Central memory CD8-positive, alpha-beta T cell (primary cell): ENCODE measurements at regions not wholly inside any gene's neighbourhood (a gene's known extent, or its start where the extent isn't known, plus 50 kb on each side); places are given as distances from the start of the nearest gene placed in this dataset.
"Not testable (repeated sequence)": the region's sequence is repeated elsewhere in the genome, so short reads cannot be mapped to it uniquely, and the experiment has no call there.

ENCODE experiments used
- ATAC-seq: fragments of 150-1000 bp; cut with Tn5 transposase; replicated peaks from 2 replicates; pipeline ENCODE4 v1.10.0; 2022; ENCODE audit warnings: mild to moderate bottlenecking, moderate FRiP score, moderate number of reproducible peaks; ENCODE audit not compliant: poor library complexity, severe bottlenecking; ENCODE audit errors: extremely low read depth
- DNase-seq, 2 donors: peaks; one replicate each; pipeline ENCODE4 v3.0.0; 2021; ENCODE audit warnings: low spot score in 2 of 2
- H3K27ac Mint-ChIP-seq: one replicate; pipeline ENCODE4 v1.8.0; 2022; ENCODE audit warnings: low read depth, mild to moderate bottlenecking, moderate library complexity, mixed read lengths
- H3K27me3 Mint-ChIP-seq: one replicate; pipeline ENCODE4 v1.8.0; 2022; ENCODE audit warnings: mixed read lengths
- H3K36me3 Mint-ChIP-seq: one replicate; pipeline ENCODE4 v1.8.0; 2022; ENCODE audit warnings: mild to moderate bottlenecking, moderate library complexity, mixed read lengths; ENCODE audit not compliant: insufficient read depth
- H3K4me1 Mint-ChIP-seq: one replicate; pipeline ENCODE4 v1.8.0; 2022; ENCODE audit warnings: mixed read lengths
- H3K4me3 Mint-ChIP-seq: one replicate; pipeline ENCODE4 v1.8.0; 2022; ENCODE audit warnings: mild to moderate bottlenecking, moderate library complexity, mixed read lengths
- H3K9me3 Mint-ChIP-seq: one replicate; pipeline ENCODE4 v1.8.0; 2022; ENCODE audit warnings: mixed read lengths

- DNase-seq (no peak), ATAC-seq (no peak)
- no peak overlapping the region for H3K4me3 Mint-ChIP-seq
- H3K4me1 Mint-ChIP-seq = no peaks in the 10 kb centered on the region
- no peaks in the 10 kb centered on the region for H3K9me3 Mint-ChIP-seq
- no peak overlapping the region for H3K27ac Mint-ChIP-seq
- H3K36me3 Mint-ChIP-seq = no peaks in the 10 kb centered on the region
- H3K27me3 Mint-ChIP-seq = peaks cover 3% of the 10 kb centered on the region
Observed at GRCh38 chr5:159566832-159567231, 236.5 kb upstream of the IL12B start.

- no peaks in the 10 kb centered on the region for H3K36me3 Mint-ChIP-seq
- H3K27me3 Mint-ChIP-seq = no peaks in the 10 kb centered on the region
- no peak overlapping the region for H3K4me3 Mint-ChIP-seq
- H3K9me3 Mint-ChIP-seq = no peaks in the 10 kb centered on the region
- DNase-seq (no peak), ATAC-seq (no peak)
- H3K4me1 Mint-ChIP-seq = no peaks in the 10 kb centered on the region
- no peak overlapping the region for H3K27ac Mint-ChIP-seq
Observed at GRCh38 chr5:159567461-159567860, 237.2 kb upstream of the IL12B start.

- no peaks in the 10 kb centered on the region for H3K36me3 Mint-ChIP-seq
Observed at GRCh38 chr5:159571501-159572244, 241.4 kb upstream of the IL12B start.

GRCh38 chr5:159576902-159577301 lies 246.6 kb upstream of the IL12B start:
- H3K36me3 Mint-ChIP-seq = no peaks in the 10 kb centered on the region

More at GRCh38 chr5:159571501-159572244, 241.4 kb upstream of the IL12B start:
- DNase-seq (no peak), ATAC-seq (no peak)
- H3K27ac Mint-ChIP-seq = no peak overlapping the region
- H3K4me3 Mint-ChIP-seq = no peak overlapping the region
- no peaks in the 10 kb centered on the region for H3K4me1 Mint-ChIP-seq
- H3K27me3 Mint-ChIP-seq = peaks cover 12% of the 10 kb centered on the region
- H3K9me3 Mint-ChIP-seq = no peaks in the 10 kb centered on the region

GRCh38 chr5:159581502-159582249 lies 251.4 kb upstream of the IL12B start:
- no peak for DNase-seq
- Mint-ChIP-seq H3K36me3 (no peaks in the 10 kb centered on the region), H3K27me3 (peaks cover 16% of the 10 kb centered on the region), H3K27ac (no peak overlapping the region), H3K9me3 (peaks cover 5% of the 10 kb centered on the region), H3K4me3 (no peak overlapping the region), H3K4me1 (no peaks in the 10 kb centered on the region)
- no peak for ATAC-seq

More at GRCh38 chr5:159576902-159577301, 246.6 kb upstream of the IL12B start:
- no peak for DNase-seq
- Mint-ChIP-seq H3K4me1 (no peaks in the 10 kb centered on the region), H3K4me3 (no peak overlapping the region), H3K27me3 (peaks cover 27% of the 10 kb centered on the region), H3K27ac (no peak overlapping the region), H3K9me3 (no peaks in the 10 kb centered on the region)
- no peak for ATAC-seq

GRCh38 chr5:159582756-159583541 lies 252.7 kb upstream of the IL12B start:
- no peak overlapping the region for H3K4me3 Mint-ChIP-seq
- DNase-seq = no peak
- peaks cover 5% of the 10 kb centered on the region for H3K9me3 Mint-ChIP-seq
- H3K4me1 Mint-ChIP-seq = no peaks in the 10 kb centered on the region
- H3K36me3 Mint-ChIP-seq = no peaks in the 10 kb centered on the region
- peaks cover 13% of the 10 kb centered on the region for H3K27me3 Mint-ChIP-seq
- H3K27ac Mint-ChIP-seq = no peak overlapping the region
- ATAC-seq = no peak

GRCh38 chr5:159586921-159587320 lies 256.6 kb upstream of the IL12B start:
- Mint-ChIP-seq H3K4me3 (no peak overlapping the region), H3K27me3 (peaks cover 19% of the 10 kb centered on the region), H3K9me3 (peaks cover 5% of the 10 kb centered on the region), H3K4me1 (no peaks in the 10 kb centered on the region), H3K27ac (no peak overlapping the region), H3K36me3 (no peaks in the 10 kb centered on the region)
- ATAC-seq (no peak), DNase-seq (no peak)

GRCh38 chr5:159588941-159589340 lies 258.7 kb upstream of the IL12B start:
- H3K36me3 Mint-ChIP-seq = no peaks in the 10 kb centered on the region
- no peaks in the 10 kb centered on the region for H3K9me3 Mint-ChIP-seq
- peaks cover 19% of the 10 kb centered on the region for H3K27me3 Mint-ChIP-seq
- no peak overlapping the region for H3K4me3 Mint-ChIP-seq
- H3K27ac Mint-ChIP-seq = no peak overlapping the region
- ATAC-seq = no peak
- no peaks in the 10 kb centered on the region for H3K4me1 Mint-ChIP-seq
- DNase-seq = no peak

GRCh38 chr5:159593518-159594073 lies 263.3 kb upstream of the IL12B start:
- no peak for ATAC-seq
- H3K9me3 Mint-ChIP-seq = peaks cover 14% of the 10 kb centered on the region

GRCh38 chr5:159595561-159595960 lies 265.3 kb upstream of the IL12B start:
- not testable (repeated sequence) for ATAC-seq, H3K27ac Mint-ChIP-seq, DNase-seq, H3K36me3 Mint-ChIP-seq, H3K27me3 Mint-ChIP-seq, H3K4me3 Mint-ChIP-seq, H3K4me1 Mint-ChIP-seq
- H3K9me3 Mint-ChIP-seq = peaks cover 14% of the 10 kb centered on the region

More at GRCh38 chr5:159593518-159594073, 263.3 kb upstream of the IL12B start:
- no peak for DNase-seq
- H3K36me3 Mint-ChIP-seq = no peaks in the 10 kb centered on the region
- no peak overlapping the region for H3K27ac Mint-ChIP-seq
- H3K27me3 Mint-ChIP-seq = peaks cover 8% of the 10 kb centered on the region
- no peak overlapping the region for H3K4me3 Mint-ChIP-seq
- no peaks in the 10 kb centered on the region for H3K4me1 Mint-ChIP-seq

- ATAC-seq = no peak
- H3K27ac Mint-ChIP-seq = no peak overlapping the region
- no peak for DNase-seq
- H3K36me3 Mint-ChIP-seq = peaks cover 1% of the 10 kb centered on the region
- H3K4me1 Mint-ChIP-seq = no peaks in the 10 kb centered on the region
- H3K27me3 Mint-ChIP-seq = no peaks in the 10 kb centered on the region
- no peak overlapping the region for H3K4me3 Mint-ChIP-seq
- peaks cover 16% of the 10 kb centered on the region for H3K9me3 Mint-ChIP-seq
Observed at GRCh38 chr5:159601216-159601615, 270.9 kb upstream of the IL12B start.

GRCh38 chr5:159602434-159602833 lies 272.1 kb upstream of the IL12B start:
- no peak for DNase-seq
- H3K9me3 Mint-ChIP-seq = peaks cover 12% of the 10 kb centered on the region
- H3K36me3 Mint-ChIP-seq = peaks cover 1% of the 10 kb centered on the region
- H3K27ac Mint-ChIP-seq = no peak overlapping the region
- no peaks in the 10 kb centered on the region for H3K4me1 Mint-ChIP-seq
- H3K4me3 Mint-ChIP-seq = no peak overlapping the region
- H3K27me3 Mint-ChIP-seq = no peaks in the 10 kb centered on the region
- no peak for ATAC-seq
